Lower lobe of right lung (tissue), 2 donors: ENCODE measurements at regions not wholly inside any gene's neighbourhood (a gene's known extent, or its start where the extent isn't known, plus 50 kb on each side); places are given as distances from the start of the nearest gene placed in this dataset.

Experiments used
- ATAC-seq, 2 donors: fragments of 200-7000 bp; cut with Tn5 transposase; one replicate each; pipeline ENCODE4 v1.9.1; 2020 to 2022; ENCODE audit warnings: mild to moderate bottlenecking in 2 of 2, moderate library complexity in 2 of 2
- DNase-seq: peaks from one replicate; pipeline ENCODE4 v3.0.0-alpha.2; 2020
- H3K27ac ChIP-seq: fragments of 200-600 bp; one replicate; pipeline ENCODE4 v1.8.0; 2022
- H3K27me3 ChIP-seq: fragments of 200-600 bp; one replicate; pipeline ENCODE4 v1.8.0; 2022; ENCODE audit warnings: low read depth
- H3K36me3 ChIP-seq: fragments of 200-600 bp; one replicate; pipeline ENCODE4 v1.8.0; 2022; ENCODE audit warnings: mild to moderate bottlenecking
- H3K4me1 ChIP-seq: fragments of 200-600 bp; one replicate; pipeline ENCODE4 v1.8.0; 2022
- H3K4me3 ChIP-seq: fragments of 200-600 bp; one replicate; pipeline ENCODE4 v1.8.0; 2022; ENCODE audit warnings: mild to moderate bottlenecking
- H3K9me3 ChIP-seq: fragments of 200-600 bp; one replicate; pipeline ENCODE4 v1.8.0; 2022
- CTCF ChIP-seq: fragments of 200-600 bp; IDR thresholded peaks from one replicate; pipeline ENCODE4 v1.8.0; 2022; ENCODE audit warnings: antibody characterized with exemption, mild to moderate bottlenecking
- intact Hi-C: fragments of 100-400 bp; cut with DNase I; formaldehyde crosslinking; loops from one replicate; pipeline ENCODE4 v1.11.0; 2022
- donor health status: DM: no; HTN: yes; CAD: no; lungs with severe emphysema.

- H3K4me1 ChIP-seq = no peaks in the 10 kb centered on the region
- no peak overlapping the region for H3K4me3 ChIP-seq
- no peak for TF ChIP-seq CTCF
- no peaks in the 10 kb centered on the region for H3K27me3 ChIP-seq
- no peak overlapping the region for H3K27ac ChIP-seq
- ATAC-seq (no peak), DNase-seq (no peak)
- no peaks in the 10 kb centered on the region for H3K9me3 ChIP-seq
- no peaks in the 10 kb centered on the region for H3K36me3 ChIP-seq
- intact Hi-C loops = no loop called here
Measured at GRCh38 chr1:233530665-233531386, 83.1 kb upstream of the KCNK1 start.

- no peak for TF ChIP-seq CTCF
Measured at GRCh38 chr1:233540816-233541215, 73.1 kb upstream of the KCNK1 start.

GRCh38 chr1:233543338-233544255, 70.3 kb upstream of the KCNK1 start:
- DNase-seq (no peak), ATAC-seq (peak; percentile 35 to 46)
- Histone ChIP-seq H3K9me3 (no peaks in the 10 kb centered on the region), H3K27ac (no peak overlapping the region), H3K36me3 (no peaks in the 10 kb centered on the region), H3K27me3 (no peaks in the 10 kb centered on the region), H3K4me1 (no peaks in the 10 kb centered on the region), H3K4me3 (no peak overlapping the region)
- TF ChIP-seq CTCF = no peak
- intact Hi-C loops = no loop called here

More at GRCh38 chr1:233540816-233541215, 73.1 kb upstream of the KCNK1 start:
- no peak for DNase-seq
- Histone ChIP-seq H3K4me3 (no peak overlapping the region), H3K27me3 (no peaks in the 10 kb centered on the region), H3K9me3 (no peaks in the 10 kb centered on the region), H3K4me1 (no peaks in the 10 kb centered on the region), H3K27ac (no peak overlapping the region), H3K36me3 (no peaks in the 10 kb centered on the region)
- intact Hi-C loops = no loop called here
- no peak for ATAC-seq

GRCh38 chr1:233544304-233544703, 69.6 kb upstream of the KCNK1 start:
- H3K4me1 ChIP-seq = no peaks in the 10 kb centered on the region
- no peak overlapping the region for H3K4me3 ChIP-seq
- no peaks in the 10 kb centered on the region for H3K27me3 ChIP-seq
- intact Hi-C loops = no loop called here
- no peak overlapping the region for H3K27ac ChIP-seq
- TF ChIP-seq CTCF = no peak
- no peaks in the 10 kb centered on the region for H3K9me3 ChIP-seq
- ATAC-seq (no peak), DNase-seq (no peak)
- H3K36me3 ChIP-seq = no peaks in the 10 kb centered on the region

- DNase-seq (no peak), ATAC-seq (no peak)
- no peaks in the 10 kb centered on the region for H3K36me3 ChIP-seq
- intact Hi-C loops = no loop called here
- TF ChIP-seq CTCF = no peak
- H3K9me3 ChIP-seq = no peaks in the 10 kb centered on the region
- no peaks in the 10 kb centered on the region for H3K27me3 ChIP-seq
- no peak overlapping the region for H3K4me3 ChIP-seq
- no peaks in the 10 kb centered on the region for H3K4me1 ChIP-seq
- no peak overlapping the region for H3K27ac ChIP-seq
Measured at GRCh38 chr1:233547726-233548125, 66.2 kb upstream of the KCNK1 start.
